NAMALWA (cell line): ENCODE measurements at regions not wholly inside any gene's neighbourhood (a gene's known extent, or its start where the extent isn't known, plus 50 kb on each side); places are given as distances from the start of the nearest gene placed in this dataset.
"Not testable (repeated sequence)": the region's sequence is repeated elsewhere in the genome, so short reads cannot be mapped to it uniquely, and the experiment has no call there.

ENCODE experiments used
- DNase-seq: peaks from one replicate; pipeline ENCODE4 v3.0.0-alpha.2; 2015; ENCODE audit warnings: low spot score

GRCh38 chr3:5994651-5995050, 807.1 kb downstream of the EDEM1 start:
- no peak for DNase-seq

- DNase-seq: no peak
Observed at GRCh38 chr3:6018456-6018855, 830.9 kb downstream of the EDEM1 start.

- DNase-seq: no peak
Observed at GRCh38 chr3:6022621-6023020, 835.1 kb downstream of the EDEM1 start.

GRCh38 chr3:6025032-6025431, 835.9 kb upstream of the GRM7 start:
- no peak for DNase-seq

GRCh38 chr3:6030648-6031047, 830.3 kb upstream of the GRM7 start:
- not testable (repeated sequence) for DNase-seq

- no peak for DNase-seq
Observed at GRCh38 chr3:6035626-6036025, 825.3 kb upstream of the GRM7 start.

GRCh38 chr3:6039971-6040370, 820.9 kb upstream of the GRM7 start:
- no peak for DNase-seq

GRCh38 chr3:6041894-6042293, 819.0 kb upstream of the GRM7 start:
- no peak for DNase-seq

GRCh38 chr3:6047016-6047415, 813.9 kb upstream of the GRM7 start:
- no peak for DNase-seq

- no peak for DNase-seq
Observed at GRCh38 chr3:6060251-6060650, 800.7 kb upstream of the GRM7 start.

- no peak for DNase-seq
Observed at GRCh38 chr3:6062261-6063187, 798.4 kb upstream of the GRM7 start.

- no peak for DNase-seq
Observed at GRCh38 chr3:6066397-6066796, 794.5 kb upstream of the GRM7 start.

- not testable (repeated sequence) for DNase-seq
Observed at GRCh38 chr3:6066868-6067578, 793.9 kb upstream of the GRM7 start.

- DNase-seq: no peak
Observed at GRCh38 chr3:6074952-6075351, 786.0 kb upstream of the GRM7 start.

GRCh38 chr3:6078436-6078835, 782.5 kb upstream of the GRM7 start:
- no peak for DNase-seq

GRCh38 chr3:6079011-6079410, 781.9 kb upstream of the GRM7 start:
- DNase-seq: no peak

- DNase-seq: no peak
Observed at GRCh38 chr3:6079561-6080179, 781.2 kb upstream of the GRM7 start.

- DNase-seq: peak; percentile 6
Observed at GRCh38 chr3:6088433-6088832, 772.5 kb upstream of the GRM7 start.

- no peak for DNase-seq
Observed at GRCh38 chr3:6089780-6090179, 771.1 kb upstream of the GRM7 start.

GRCh38 chr3:6091262-6091661, 769.7 kb upstream of the GRM7 start:
- DNase-seq: no peak

- DNase-seq: no peak
Observed at GRCh38 chr3:6095006-6095405, 765.9 kb upstream of the GRM7 start.

GRCh38 chr3:6097021-6097420, 763.9 kb upstream of the GRM7 start:
- DNase-seq: no peak

- no peak for DNase-seq
Observed at GRCh38 chr3:6097556-6097955, 763.4 kb upstream of the GRM7 start.
